Upper lobe of left lung (tissue), 4 donors: ENCODE measurements at regions not wholly inside any gene's neighbourhood (a gene's known extent, or its start where the extent isn't known, plus 50 kb on each side); places are given as distances from the start of the nearest gene placed in this dataset.

Source experiments
- CTCF ChIP-seq, 6 experiments: fragments of 450-650 bp in 4 of 6; fragments of 200-600 bp in 2 of 6; sonication (generic) in 2 of 6; IDR thresholded peaks; one replicate each; pipeline ENCODE4 v1.5.1; 2016 to 2019; ENCODE audit warnings: antibody characterized with exemption in 6 of 6
- POLR2AphosphoS5 ChIP-seq, 2 donors: sonication (generic); formaldehyde crosslinking; IDR thresholded peaks; one replicate each; pipeline ENCODE4 v1.5.1; 2017; ENCODE audit warnings: antibody characterized with exemption in 2 of 2

GRCh38 chr6:147716434-147716833, 207.9 kb downstream of the SAMD5 start:
- TF ChIP-seq CTCF (IDR thresholded peaks at IDR 0.05), result no peak
- no peak for TF ChIP-seq POLR2AphosphoS5 (IDR thresholded peaks at IDR 0.05)
